A673 (cell line): ENCODE measurements at regions not wholly inside any gene's neighbourhood (a gene's known extent, or its start where the extent isn't known, plus 50 kb on each side); places are given as distances from the start of the nearest gene placed in this dataset.

Experiments
- EZH2 ChIP-seq: fragments of 200-600 bp; sonication (generic); IDR thresholded peaks from 2 replicates; pipeline ENCODE4 v1.6.1; 2017; ENCODE audit warnings: borderline replicate concordance, low read depth, mild to moderate bottlenecking, mixed read lengths, antibody characterized with exemption, low read length; ENCODE audit not compliant: poor library complexity, severe bottlenecking
- TF ChIP-seq, protein P1 (sequence below): fragments of 300-800, 200-600 bp; sonication (generic); conservative IDR thresholded peaks from 2 replicates; pipeline ENCODE4 v1.5.1; 2017; ENCODE audit warnings: low read depth, mild to moderate bottlenecking, antibody characterized with exemption, low read length, moderate library complexity, mixed read lengths

DNA sequence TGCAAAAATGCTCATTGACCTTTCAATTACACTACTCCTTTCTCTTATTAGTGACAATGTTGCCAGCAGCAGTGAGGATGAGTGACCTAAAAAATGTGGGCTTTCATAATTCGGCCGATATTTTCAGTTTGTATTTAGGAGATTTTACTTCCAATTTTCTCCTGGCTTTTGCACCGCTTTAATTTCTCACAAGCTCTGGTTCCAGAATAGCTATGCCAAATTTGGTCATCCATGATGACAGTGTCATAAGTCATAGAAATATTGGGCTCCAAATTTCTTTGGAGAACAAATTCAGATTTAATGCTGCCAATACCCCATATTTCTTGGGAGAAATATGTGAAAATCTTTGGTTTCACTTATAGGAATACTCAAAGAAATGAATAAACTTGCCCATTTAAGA is 187.7 kb upstream of the HCCS start:
- TF ChIP-seq, protein P1, sequence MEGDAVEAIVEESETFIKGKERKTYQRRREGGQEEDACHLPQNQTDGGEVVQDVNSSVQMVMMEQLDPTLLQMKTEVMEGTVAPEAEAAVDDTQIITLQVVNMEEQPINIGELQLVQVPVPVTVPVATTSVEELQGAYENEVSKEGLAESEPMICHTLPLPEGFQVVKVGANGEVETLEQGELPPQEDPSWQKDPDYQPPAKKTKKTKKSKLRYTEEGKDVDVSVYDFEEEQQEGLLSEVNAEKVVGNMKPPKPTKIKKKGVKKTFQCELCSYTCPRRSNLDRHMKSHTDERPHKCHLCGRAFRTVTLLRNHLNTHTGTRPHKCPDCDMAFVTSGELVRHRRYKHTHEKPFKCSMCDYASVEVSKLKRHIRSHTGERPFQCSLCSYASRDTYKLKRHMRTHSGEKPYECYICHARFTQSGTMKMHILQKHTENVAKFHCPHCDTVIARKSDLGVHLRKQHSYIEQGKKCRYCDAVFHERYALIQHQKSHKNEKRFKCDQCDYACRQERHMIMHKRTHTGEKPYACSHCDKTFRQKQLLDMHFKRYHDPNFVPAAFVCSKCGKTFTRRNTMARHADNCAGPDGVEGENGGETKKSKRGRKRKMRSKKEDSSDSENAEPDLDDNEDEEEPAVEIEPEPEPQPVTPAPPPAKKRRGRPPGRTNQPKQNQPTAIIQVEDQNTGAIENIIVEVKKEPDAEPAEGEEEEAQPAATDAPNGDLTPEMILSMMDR: no peak
- TF ChIP-seq EZH2: no peak
